Neuronal stem cell (in vitro differentiated cells): ENCODE measurements at regions not wholly inside any gene's neighbourhood (a gene's known extent, or its start where the extent isn't known, plus 50 kb on each side); places are given as distances from the start of the nearest gene placed in this dataset.

Source experiments
- DNase-seq: peaks from one replicate; pipeline ENCODE4 v3.0.0-alpha.2; 2013; ENCODE audit warnings: low spot score
- H2AFZ ChIP-seq: one replicate; pipeline ENCODE4 v1.6.1; 2013; ENCODE audit warnings: mild to moderate bottlenecking, low read length, inconsistent platforms
- H2AK5ac ChIP-seq: 2 replicates; pipeline ENCODE4 v1.6.1; 2013; ENCODE audit warnings: low read depth, mild to moderate bottlenecking, inconsistent platforms, low read length, moderate library complexity, mixed read lengths
- H2BK120ac ChIP-seq: 2 replicates; pipeline ENCODE4 v1.6.1; 2013; ENCODE audit warnings: low read depth, mild to moderate bottlenecking, inconsistent platforms, low read length, moderate library complexity, mixed read lengths
- H2BK12ac ChIP-seq: one replicate; pipeline ENCODE4 v1.6.1; 2013; ENCODE audit warnings: low read length, inconsistent platforms
- H2BK15ac ChIP-seq: 2 replicates; pipeline ENCODE4 v1.6.1; 2013; ENCODE audit warnings: mild to moderate bottlenecking, low read length, inconsistent platforms, mixed read lengths
- H2BK5ac ChIP-seq: one replicate; pipeline ENCODE4 v1.6.1; 2013; ENCODE audit warnings: inconsistent platforms, mild to moderate bottlenecking, low read length, moderate library complexity
- H3K14ac ChIP-seq: one replicate; pipeline ENCODE4 v1.6.1; 2013; ENCODE audit warnings: low read length, inconsistent platforms
- H3K18ac ChIP-seq: 2 replicates; pipeline ENCODE4 v1.6.1; 2013; ENCODE audit warnings: low read length, inconsistent platforms
- H3K23ac ChIP-seq: 2 replicates; pipeline ENCODE4 v1.6.1; 2013; ENCODE audit warnings: low read depth, mild to moderate bottlenecking, mixed read lengths, low read length, inconsistent platforms; ENCODE audit not compliant: poor library complexity
- H3K27ac ChIP-seq: replicated peaks from 3 replicates; pipeline ENCODE4 v1.5.1; 2013; ENCODE audit warnings: low read length, inconsistent platforms
- H3K27me3 ChIP-seq, 3 experiments: 2 replicates each; pipeline ENCODE4 v1.6.1; 2013; ENCODE audit warnings: low read length in 3 of 3, mild to moderate bottlenecking in 2 of 3, inconsistent platforms in 1 of 3, low read depth in 1 of 3, mixed read lengths in 1 of 3, moderate library complexity in 1 of 3; ENCODE audit not compliant: control insufficient read depth in 3 of 3, insufficient read depth in 3 of 3
- H3K36me3 ChIP-seq, 2 donors: replicated peaks in 1 of 2; 2 replicates each; pipeline ENCODE4 v1.6.1; 2013; ENCODE audit warnings: low read length in 2 of 2; ENCODE audit not compliant: control insufficient read depth in 2 of 2, insufficient read depth in 2 of 2
- H3K4ac ChIP-seq: 2 replicates; pipeline ENCODE4 v1.6.1; 2013; ENCODE audit warnings: inconsistent platforms, mild to moderate bottlenecking, low read length, moderate library complexity
- H3K4me1 ChIP-seq, 2 donors: 1 replicate in 1 of 2; 2 replicates in 1 of 2; pipeline ENCODE4 v1.6.1; 2013; ENCODE audit warnings: low read length in 2 of 2, low read depth in 1 of 2; ENCODE audit not compliant: control insufficient read depth in 2 of 2, insufficient read depth in 1 of 2
- H3K4me2 ChIP-seq: one replicate; pipeline ENCODE4 v1.6.1; 2013; ENCODE audit warnings: mild to moderate bottlenecking, low read length, inconsistent platforms; ENCODE audit not compliant: insufficient read depth, poor library complexity, severe bottlenecking
- H3K4me3 ChIP-seq, 2 donors: 2 replicates each; pipeline ENCODE4 v1.5.1; 2013; ENCODE audit warnings: low read length in 2 of 2, mild to moderate bottlenecking in 2 of 2, inconsistent platforms in 1 of 2, moderate library complexity in 1 of 2
- H3K79me1 ChIP-seq: one replicate; pipeline ENCODE4 v1.6.1; 2013; ENCODE audit warnings: low read depth, mild to moderate bottlenecking, inconsistent platforms, low read length, moderate library complexity
- H3K9ac ChIP-seq: one replicate; pipeline ENCODE4 v1.6.1; 2013; ENCODE audit warnings: mild to moderate bottlenecking, low read depth, low read length, inconsistent platforms; ENCODE audit not compliant: poor library complexity
- H3K9me3 ChIP-seq, 2 donors: replicated peaks in 1 of 2; 2 replicates each; pipeline versions ENCODE3 to v1.6.1; 2013; ENCODE audit warnings: low read length in 2 of 2, mild to moderate bottlenecking in 2 of 2, inconsistent platforms in 1 of 2, low read depth in 1 of 2, mixed read lengths in 1 of 2, moderate library complexity in 1 of 2; ENCODE audit not compliant: control insufficient read depth in 2 of 2, insufficient read depth in 1 of 2
- H4K8ac ChIP-seq: one replicate; pipeline ENCODE4 v1.6.1; 2013; ENCODE audit warnings: low read depth, mild to moderate bottlenecking, inconsistent platforms, low read length, moderate library complexity
- H4K91ac ChIP-seq: one replicate; pipeline ENCODE4 v1.6.1; 2013; ENCODE audit warnings: low read length, low read depth, mild to moderate bottlenecking, inconsistent platforms; ENCODE audit not compliant: poor library complexity
- WGBS, 2 donors: extraction: QIAGEN DNeasy Blood & Tissue Kit; methylation state at CpG; one replicate each; pipeline ENCODE4 v1.1.7; 2013; ENCODE audit warnings: missing lambda C conversion rate in 2 of 2, mixed read lengths in 1 of 2; ENCODE audit not compliant: insufficient read length in 2 of 2, insufficient replicate concordance in 1 of 2; ENCODE audit errors: extremely low coverage in 2 of 2; 5-methylcytosine and 5-hydroxymethylcytosine counted together

GRCh38 chr12:60034147-60034546 is 438.3 kb downstream of the SLC16A7 start:
- no peak overlapping the region for H2BK15ac ChIP-seq
- DNase-seq = no peak
- H3K27me3 ChIP-seq = no peaks in the 10 kb centered on the region

DNA sequence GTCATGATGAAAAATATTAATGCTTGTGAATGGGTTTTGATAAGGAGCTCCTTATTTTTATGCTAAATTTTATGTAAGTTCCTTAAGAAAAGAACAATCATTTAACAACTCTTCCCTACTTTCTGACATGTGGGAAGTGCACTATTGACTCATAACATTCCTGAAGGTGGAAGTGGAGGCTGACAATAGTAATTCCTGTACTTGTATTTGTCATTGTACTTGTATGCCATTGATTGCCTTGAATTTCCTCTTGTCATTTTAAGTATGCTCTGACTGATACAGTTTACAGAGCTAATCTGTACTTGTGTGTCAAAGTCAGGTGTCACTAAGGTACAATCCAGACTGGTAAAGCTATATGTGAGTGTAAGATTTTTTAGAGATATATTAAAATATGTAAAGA is 440.0 kb downstream of the SLC16A7 start:
- Histone ChIP-seq H4K8ac (no peak overlapping the region), H2BK5ac (no peak overlapping the region), H3K18ac (no peak overlapping the region), H3K36me3 (no peaks in the 10 kb centered on the region), H3K4me3 (no peak overlapping the region), H3K14ac (no peak overlapping the region), H3K9me3 (peaks cover 0 to 5% of the 10 kb centered on the region in 2 donors), H3K9ac (no peak overlapping the region), H3K23ac (no peak overlapping the region), H4K91ac (no peak overlapping the region), H2BK12ac (no peak overlapping the region), H2AFZ (no peak overlapping the region), H3K4me2 (no peak overlapping the region), H3K27ac (no peak overlapping the region), H3K27me3 (no peaks in the 10 kb centered on the region), H3K79me1 (no peaks in the 10 kb centered on the region), H3K4me1 (no peaks in the 10 kb centered on the region), H2BK120ac (no peak overlapping the region), H2AK5ac (no peak overlapping the region), H2BK15ac (no peak overlapping the region), H3K4ac (no peak overlapping the region)
- DNase-seq = no peak

More at GRCh38 chr12:60034147-60034546, 438.3 kb downstream of the SLC16A7 start:
- H4K8ac ChIP-seq = no peak overlapping the region
- H2BK120ac ChIP-seq = no peak overlapping the region
- H2AK5ac ChIP-seq = no peak overlapping the region
- no peak overlapping the region for H3K23ac ChIP-seq
- no peak overlapping the region for H2BK12ac ChIP-seq
- no peaks in the 10 kb centered on the region for H3K4me1 ChIP-seq
- no peak overlapping the region for H2BK5ac ChIP-seq
- no peak overlapping the region for H3K4me2 ChIP-seq
- H3K27ac ChIP-seq = no peak overlapping the region
- H3K4ac ChIP-seq = no peak overlapping the region
- no CpG with 5 or more reads among the region's 1 CpG for WGBS, 2 donors
- peaks cover 0 to 5% of the 10 kb centered on the region in 2 donors for H3K9me3 ChIP-seq
- H4K91ac ChIP-seq = no peak overlapping the region
- H3K9ac ChIP-seq = no peak overlapping the region
- no peak overlapping the region for H3K4me3 ChIP-seq
- H3K14ac ChIP-seq = no peak overlapping the region
- H2AFZ ChIP-seq = no peak overlapping the region
- no peaks in the 10 kb centered on the region for H3K36me3 ChIP-seq
- H3K79me1 ChIP-seq = no peaks in the 10 kb centered on the region
- no peak overlapping the region for H3K18ac ChIP-seq

DNA sequence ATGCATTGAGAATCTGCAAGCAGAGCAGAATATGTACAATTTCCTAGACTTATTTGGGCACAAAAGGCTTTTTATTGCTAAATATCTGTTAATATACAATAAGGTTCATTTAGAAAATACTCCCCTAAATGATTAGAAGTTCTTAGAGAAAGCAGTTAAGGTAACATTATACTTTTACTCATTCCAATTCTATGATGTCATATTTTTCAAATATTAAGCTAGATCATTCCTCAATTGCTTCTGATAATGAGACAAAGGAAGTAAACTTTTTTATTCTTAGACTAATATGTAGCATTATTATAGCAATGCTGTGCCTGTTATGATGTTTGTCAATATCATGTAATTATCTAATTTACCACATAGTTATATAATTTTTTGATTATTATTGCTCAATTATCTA is 447.0 kb downstream of the SLC16A7 start:
- H3K27ac ChIP-seq = no peak overlapping the region
- no peak overlapping the region for H2BK5ac ChIP-seq
- no peak overlapping the region for H2BK12ac ChIP-seq
- no peaks in the 10 kb centered on the region for H3K36me3 ChIP-seq
- H3K23ac ChIP-seq = no peak overlapping the region
- no peak overlapping the region for H3K4me2 ChIP-seq
- no peak overlapping the region for H2BK15ac ChIP-seq
- H3K4me3 ChIP-seq = no peak overlapping the region
- H3K9me3 ChIP-seq = no peaks in the 10 kb centered on the region
- H2AK5ac ChIP-seq = no peak overlapping the region
- H3K14ac ChIP-seq = no peak overlapping the region
- H3K4ac ChIP-seq = no peak overlapping the region
- H3K27me3 ChIP-seq = no peaks in the 10 kb centered on the region
- no peak for DNase-seq
- H3K9ac ChIP-seq = no peak overlapping the region
- no peak overlapping the region for H4K91ac ChIP-seq
- H2AFZ ChIP-seq = no peak overlapping the region
- no peaks in the 10 kb centered on the region for H3K4me1 ChIP-seq
- no peak overlapping the region for H3K18ac ChIP-seq
- no peak overlapping the region for H4K8ac ChIP-seq
- no peak overlapping the region for H2BK120ac ChIP-seq
- no peaks in the 10 kb centered on the region for H3K79me1 ChIP-seq

GRCh38 chr12:60043236-60043635 is 447.4 kb downstream of the SLC16A7 start:
- H2BK120ac ChIP-seq = no peak overlapping the region
- WGBS, 2 donors = no CpG with 5 or more reads among the region's 1 CpG

More at GRCh38 chr12:60043236-60043635, 447.4 kb downstream of the SLC16A7 start:
- no peak overlapping the region for H2BK5ac ChIP-seq
- H4K8ac ChIP-seq = no peak overlapping the region
- no peaks in the 10 kb centered on the region for H3K79me1 ChIP-seq
- H3K4me3 ChIP-seq = no peak overlapping the region
- H3K4me1 ChIP-seq = no peaks in the 10 kb centered on the region
- no peak overlapping the region for H2AK5ac ChIP-seq
- H3K14ac ChIP-seq = no peak overlapping the region
- no peaks in the 10 kb centered on the region for H3K27me3 ChIP-seq
- H2AFZ ChIP-seq = no peak overlapping the region
- no peak overlapping the region for H3K4me2 ChIP-seq
- no peak overlapping the region for H2BK15ac ChIP-seq
- no peak overlapping the region for H3K27ac ChIP-seq
- no peaks in the 10 kb centered on the region for H3K36me3 ChIP-seq
- H2BK12ac ChIP-seq = no peak overlapping the region
- no peak for DNase-seq
- H3K9ac ChIP-seq = no peak overlapping the region
- H3K23ac ChIP-seq = no peak overlapping the region
- no peak overlapping the region for H3K18ac ChIP-seq
- no peak overlapping the region for H3K4ac ChIP-seq
- H4K91ac ChIP-seq = no peak overlapping the region
- no peaks in the 10 kb centered on the region for H3K9me3 ChIP-seq
